GM12873 (cell line): ENCODE measurements at regions not wholly inside any gene's neighbourhood (a gene's known extent, or its start where the extent isn't known, plus 50 kb on each side); places are given as distances from the start of the nearest gene placed in this dataset.

ENCODE experiments used
- CTCF ChIP-seq: IDR thresholded peaks from 2 replicates; pipeline ENCODE4 v1.5.1; 2012; ENCODE audit warnings: low read depth, mild to moderate bottlenecking, moderate library complexity, low read length, control low read depth; ENCODE audit not compliant: insufficient read depth; ENCODE audit errors: missing control alignments

DNA sequence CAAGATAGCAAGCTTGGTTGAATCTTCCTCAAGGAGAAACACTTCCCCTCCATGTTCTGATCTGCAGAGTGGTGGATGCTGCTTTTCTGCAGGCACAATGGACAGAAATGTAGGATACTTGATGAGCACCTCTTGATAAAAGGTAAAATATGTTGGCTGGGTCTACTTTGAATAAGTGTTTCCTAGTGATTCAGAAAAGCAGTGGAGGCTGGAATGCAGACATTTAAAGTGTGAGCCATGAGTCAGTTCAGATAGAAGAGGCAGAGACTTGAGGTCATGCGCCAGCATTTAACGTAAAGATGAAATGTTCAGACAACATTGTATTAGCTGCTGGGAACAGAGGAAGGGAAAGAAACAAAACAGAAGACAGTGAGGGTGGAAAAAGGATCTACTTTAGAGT, 403.1 kb downstream of the ADRA2A start:
- no peak for TF ChIP-seq CTCF

DNA sequence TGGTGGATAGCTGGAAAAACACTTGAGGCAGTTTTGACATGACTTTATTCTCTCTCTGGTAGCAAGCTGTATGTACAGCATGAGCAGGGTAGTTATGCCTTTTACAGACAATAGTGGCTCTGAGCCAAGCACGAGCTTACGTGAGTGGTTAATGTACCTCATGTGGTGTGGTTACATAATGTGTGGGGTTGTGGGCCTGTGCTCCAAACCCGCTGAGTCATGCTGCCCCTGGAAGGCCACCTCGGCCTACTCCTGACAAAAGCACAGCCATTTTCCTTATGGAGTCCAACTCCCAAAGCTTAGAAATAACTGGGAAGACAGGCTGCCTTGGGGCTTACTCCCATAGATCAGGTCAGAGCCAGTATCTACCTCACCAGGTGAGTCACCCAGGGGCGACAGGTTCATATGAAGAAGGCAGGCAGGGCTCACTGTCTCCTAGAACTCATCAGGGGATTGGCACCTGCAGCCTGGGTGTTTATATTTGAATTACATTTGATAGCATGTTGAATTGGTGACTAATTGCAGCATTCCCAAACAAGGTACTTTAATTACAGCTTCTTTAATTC, 404.5 kb downstream of the ADRA2A start:
- no peak for TF ChIP-seq CTCF

- no peak for TF ChIP-seq CTCF
Measured at GRCh38 chr10:111481866-111482265, 405.0 kb downstream of the ADRA2A start.

- TF ChIP-seq CTCF, result no peak
Measured at GRCh38 chr10:111482621-111483216, 405.9 kb downstream of the ADRA2A start.

DNA sequence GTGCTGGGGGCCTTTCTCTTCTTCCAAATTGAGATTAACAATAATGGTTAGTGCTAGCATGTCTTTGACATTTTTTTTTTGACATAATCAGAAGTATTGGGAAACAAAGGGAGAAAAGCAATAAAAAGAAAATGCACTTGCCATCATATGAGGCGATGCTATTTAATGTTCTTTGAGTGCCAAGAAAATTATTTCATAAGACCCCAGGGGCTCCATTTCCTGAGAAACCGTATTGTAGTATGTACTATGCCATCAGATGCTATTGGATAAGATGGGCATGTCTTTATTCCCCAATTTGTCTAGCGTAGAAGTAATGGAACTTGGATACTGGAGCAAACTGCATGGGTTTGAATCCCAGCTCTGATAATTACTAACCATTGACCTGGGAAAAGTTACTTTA, 408.9 kb downstream of the ADRA2A start:
- TF ChIP-seq CTCF, result no peak

GRCh38 chr10:111486346-111486745, 409.5 kb downstream of the ADRA2A start:
- no peak for TF ChIP-seq CTCF

GRCh38 chr10:111488668-111489067, 411.8 kb downstream of the ADRA2A start:
- no peak for TF ChIP-seq CTCF

DNA sequence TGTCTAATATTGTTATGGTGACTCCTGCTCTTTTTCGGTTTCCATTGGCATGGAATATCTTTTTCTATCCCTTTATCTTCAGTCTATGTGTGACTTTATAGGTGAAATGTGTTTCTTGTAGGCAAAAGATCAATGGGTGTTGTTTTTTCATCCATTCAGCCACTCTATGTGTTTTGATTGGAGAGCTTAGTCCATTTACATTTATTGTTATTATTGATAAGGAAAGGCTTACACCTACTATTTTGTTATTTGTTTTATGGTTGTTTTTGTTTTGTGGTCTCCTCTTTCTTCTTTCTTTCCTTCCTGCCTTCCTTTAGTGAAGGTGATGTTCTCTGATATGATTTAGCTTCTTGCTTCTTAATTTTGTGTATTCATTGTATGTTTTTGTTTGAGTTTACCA, 414.3 kb downstream of the ADRA2A start:
- TF ChIP-seq CTCF, result no peak
